GM21515 (cell line): ENCODE measurements at regions not wholly inside any gene's neighbourhood (a gene's known extent, or its start where the extent isn't known, plus 50 kb on each side); places are given as distances from the start of the nearest gene placed in this dataset.
"Not testable (repeated sequence)": the region's sequence is repeated elsewhere in the genome, so short reads cannot be mapped to it uniquely, and the experiment has no call there.

Experiments used
- ATAC-seq: cut with Tn5 transposase; IDR thresholded peaks from one replicate; pipeline ENCODE4 v1.9.1; 2021; ENCODE audit not compliant: unreplicated experiment

DNA sequence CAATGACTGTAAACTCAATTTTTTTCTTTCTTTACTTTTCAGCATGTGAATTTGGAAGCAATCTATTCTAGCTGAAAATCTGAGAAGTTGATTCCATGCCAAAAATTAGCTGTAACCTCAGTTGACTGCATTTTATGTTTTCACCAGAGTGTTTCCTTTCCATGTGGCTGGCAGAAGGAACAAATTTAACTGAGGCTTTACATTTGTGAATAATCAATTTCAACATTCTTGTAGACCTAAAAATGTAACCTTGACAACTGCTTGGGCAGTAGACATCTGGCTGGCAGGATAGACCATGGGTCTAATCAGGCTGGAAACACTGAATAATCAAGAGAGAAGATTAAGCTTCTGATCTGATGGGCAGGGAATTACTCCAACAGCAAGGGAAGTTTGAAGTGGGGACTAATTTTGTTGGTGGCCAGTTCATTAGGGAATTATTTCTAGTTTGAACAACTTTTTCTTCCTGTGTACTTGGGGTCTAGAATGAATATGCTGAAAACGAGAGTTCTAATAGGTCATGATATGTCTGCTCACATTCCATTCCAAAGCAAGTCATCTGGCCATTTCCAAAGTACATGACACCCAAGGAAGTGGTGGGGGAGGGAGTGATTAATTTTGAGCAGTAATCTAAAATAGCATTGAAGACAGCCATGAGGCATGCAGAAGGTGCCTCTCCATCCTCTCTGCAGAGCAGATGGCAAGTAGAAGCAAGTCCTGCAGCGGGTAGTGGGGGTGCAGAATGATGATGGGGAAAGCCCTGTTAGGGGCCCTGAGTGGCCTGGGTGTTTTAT lies 68.2 kb downstream of the ATP23 start:
- ATAC-seq = no peak

DNA sequence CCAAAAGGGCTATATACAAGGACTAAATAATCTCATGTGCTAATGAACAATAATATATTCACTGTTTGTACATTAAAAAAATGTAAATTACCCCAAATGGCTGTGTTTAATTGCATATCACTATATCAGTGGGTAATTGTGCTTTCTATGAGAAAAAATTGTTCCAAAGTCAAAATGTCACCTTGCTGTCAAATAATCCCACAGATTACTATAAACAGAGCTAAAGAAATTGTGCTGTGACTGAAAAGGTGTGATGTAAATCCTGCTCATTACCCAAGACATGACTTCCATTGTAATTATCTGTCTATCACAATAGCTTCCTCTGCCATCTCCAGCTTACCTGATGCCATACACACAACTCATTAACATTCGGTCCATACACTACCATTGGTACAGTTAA lies 70.3 kb downstream of the ATP23 start:
- ATAC-seq = no peak

DNA sequence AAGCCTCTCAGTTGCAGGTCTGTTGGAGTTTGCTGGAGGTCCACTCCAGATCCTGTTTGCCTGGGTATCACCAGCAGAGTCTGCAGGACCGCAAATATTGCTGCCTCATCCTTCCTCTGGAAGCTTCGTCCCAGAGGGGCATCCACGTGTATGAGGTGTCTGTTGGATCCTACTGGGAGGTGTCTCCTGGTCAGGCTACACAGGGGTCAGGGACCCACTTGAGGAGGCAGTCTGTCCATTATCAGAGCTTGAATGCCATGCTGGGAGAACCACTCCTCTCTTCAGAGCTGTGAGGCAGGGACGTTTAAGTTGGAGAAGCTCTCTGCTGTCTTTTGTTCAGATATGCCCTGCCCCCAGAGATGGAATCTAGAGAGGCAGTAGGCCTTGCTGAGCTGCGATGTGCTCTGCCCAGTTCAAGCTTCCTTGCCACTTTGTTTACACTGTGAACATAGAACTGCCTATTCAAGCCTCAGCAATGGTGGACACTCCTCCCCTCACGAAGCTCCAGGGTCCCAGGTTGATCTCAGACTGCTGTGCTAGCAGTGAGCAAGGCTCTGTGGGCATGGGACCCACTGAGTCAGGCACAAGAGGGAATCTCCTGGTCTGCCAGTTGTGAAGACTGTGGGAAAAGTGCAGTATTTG lies 81.1 kb downstream of the ATP23 start:
- ATAC-seq = not testable (repeated sequence)

DNA sequence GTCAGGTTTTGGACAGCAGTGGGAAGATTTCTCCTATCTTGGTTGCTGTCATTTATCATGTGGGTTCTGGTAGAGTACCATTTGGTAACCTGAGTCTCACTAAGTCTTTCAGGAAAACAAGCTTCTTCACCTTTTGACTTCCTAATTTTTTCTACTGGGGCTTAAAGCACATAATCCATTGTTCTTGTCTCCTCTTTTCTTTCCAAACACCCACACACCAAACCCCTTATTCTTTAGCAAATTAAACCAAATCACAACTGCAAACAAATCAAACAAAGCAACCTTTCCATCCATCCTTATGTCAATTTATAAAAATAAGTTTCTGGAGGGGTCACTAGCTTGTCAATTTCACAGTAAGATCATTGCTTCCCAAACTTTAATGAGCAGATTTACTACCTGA lies 84.1 kb downstream of the ATP23 start:
- ATAC-seq = no peak

DNA sequence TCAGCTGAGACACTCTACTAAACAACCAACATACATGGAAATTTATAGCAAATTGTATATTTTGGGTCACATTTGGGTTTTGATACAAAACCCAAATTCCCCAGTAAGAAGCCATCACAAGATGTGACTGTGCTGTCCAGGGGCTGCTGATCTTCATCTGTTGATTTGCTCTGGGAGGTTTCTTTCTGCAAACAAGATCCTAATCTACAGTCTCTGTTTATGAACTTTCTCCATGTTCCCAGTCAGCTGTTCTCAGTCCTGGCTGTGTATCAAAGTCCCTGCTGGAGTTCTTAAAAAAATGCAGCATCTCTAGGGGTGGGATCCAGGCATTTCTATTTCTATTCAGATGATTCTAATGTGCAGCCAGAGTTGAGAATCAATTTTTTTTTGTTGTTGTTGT lies 85.1 kb downstream of the ATP23 start:
- no peak for ATAC-seq

DNA sequence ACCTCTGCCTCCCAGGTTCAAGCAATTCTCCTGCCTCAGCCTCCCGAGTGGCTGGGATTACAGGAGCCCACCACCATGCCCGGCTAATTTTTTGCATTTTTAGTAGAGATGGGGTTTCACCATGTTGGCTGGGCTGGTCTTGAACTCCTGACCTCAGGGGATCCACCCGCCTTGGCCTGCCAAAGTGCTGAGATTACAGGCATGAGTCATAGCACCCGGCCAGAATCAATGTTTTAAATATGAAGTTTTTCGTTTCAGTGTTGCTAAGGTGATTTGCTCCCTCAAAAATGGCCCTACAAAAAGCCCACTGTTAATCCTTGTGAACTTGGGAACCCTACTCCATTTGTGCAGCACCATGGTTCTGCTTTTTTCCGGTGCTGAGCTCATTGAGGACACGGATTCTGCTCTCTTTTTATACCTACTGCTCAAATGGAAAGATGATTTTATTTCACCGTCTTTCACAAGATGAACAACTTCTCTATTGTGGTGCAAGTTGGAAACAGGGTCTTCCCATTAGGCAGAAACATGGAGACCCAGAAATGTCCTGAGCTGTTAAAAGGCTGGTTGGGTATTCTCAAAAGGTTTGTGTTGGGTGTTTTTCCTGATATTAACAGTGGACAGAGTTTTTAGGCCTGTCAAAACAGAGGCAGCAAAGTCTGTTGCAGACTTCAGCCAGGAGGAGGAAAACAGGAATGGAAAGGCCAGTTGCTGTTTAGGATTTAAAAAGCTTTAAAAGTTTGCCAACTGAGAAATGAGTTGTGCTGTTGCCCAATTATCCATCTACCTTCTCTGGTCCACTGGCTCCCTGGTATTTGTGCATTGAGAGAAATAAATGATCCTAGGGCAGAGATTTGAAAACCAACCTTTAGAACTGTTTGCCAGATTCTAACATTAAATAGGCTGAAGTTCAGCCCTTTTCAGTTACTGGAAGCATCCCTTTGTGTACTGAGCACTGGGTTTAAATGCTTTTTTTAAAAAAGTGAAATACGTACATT lies 85.8 kb downstream of the ATP23 start:
- no peak for ATAC-seq

DNA sequence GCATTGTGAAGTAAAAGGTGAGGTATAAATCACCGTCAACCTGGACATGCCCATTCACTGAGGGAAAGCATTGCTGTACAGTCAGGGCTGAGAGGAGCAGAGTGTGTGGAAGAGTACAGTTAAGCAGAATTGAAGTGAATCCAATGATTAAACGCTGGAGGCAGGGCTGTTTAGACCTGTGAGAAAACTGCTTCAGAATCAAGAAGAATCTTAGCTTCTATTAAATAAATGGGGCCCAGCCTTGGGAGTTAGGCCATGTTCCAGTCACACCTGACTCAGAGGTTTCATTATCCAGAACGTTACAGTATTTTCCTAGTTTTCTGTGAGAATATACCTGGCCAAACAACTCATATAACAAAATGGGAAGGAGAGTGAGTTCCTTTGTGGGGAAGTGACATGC lies 86.9 kb downstream of the ATP23 start:
- ATAC-seq = no peak

DNA sequence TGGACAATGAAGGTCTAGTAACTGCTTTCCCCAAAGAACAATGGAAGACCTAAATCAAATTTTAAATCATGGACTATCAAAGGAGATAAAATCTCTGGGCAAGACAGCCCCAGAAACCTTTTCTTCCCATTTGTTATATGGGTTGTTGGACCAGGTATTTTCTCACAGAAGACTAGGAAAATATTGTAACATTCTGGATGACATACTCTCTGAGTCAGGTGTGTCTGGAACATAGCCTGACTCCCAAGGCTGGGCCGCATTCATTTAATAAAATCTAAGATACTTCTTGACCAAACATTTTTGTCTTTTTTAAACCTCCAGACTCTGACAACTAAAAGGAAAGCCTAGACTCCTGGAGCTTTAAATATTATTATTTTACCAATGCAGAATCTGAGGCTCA lies 87.9 kb downstream of the ATP23 start:
- no peak for ATAC-seq

DNA sequence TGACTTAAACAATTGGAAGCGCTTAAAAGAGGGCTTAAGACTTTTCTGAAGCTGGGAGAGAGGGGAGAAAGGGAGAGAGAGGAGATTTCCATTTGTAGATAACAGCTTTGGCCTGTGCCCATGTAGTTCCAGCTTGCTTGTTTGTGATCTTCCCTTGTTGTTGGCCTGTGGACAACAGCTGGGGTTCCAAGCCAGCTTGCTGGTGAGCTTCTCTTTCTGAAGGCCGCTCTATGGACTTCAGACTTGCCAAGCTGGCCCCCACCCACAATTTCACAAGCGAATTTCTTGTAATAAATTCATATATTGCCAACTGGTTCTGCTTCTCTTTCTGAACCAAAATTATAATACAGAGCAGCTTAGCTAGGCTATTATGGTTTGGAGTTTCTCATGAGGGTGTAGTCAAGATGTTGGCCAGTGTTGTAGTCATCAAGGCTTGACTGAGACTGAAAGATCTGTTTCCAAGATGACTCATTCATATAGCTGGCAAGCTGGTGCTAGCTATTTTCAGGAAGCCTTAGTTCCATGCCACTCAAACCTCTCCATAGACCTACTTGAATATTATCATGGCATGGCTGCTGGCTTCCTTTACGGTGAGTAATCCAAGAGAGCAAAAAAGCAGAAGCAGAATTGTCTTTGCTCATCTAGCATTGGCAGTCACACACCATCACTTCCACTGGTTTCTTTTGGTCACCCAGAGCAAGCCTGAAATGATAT lies 89.4 kb downstream of the ATP23 start:
- ATAC-seq = no peak

DNA sequence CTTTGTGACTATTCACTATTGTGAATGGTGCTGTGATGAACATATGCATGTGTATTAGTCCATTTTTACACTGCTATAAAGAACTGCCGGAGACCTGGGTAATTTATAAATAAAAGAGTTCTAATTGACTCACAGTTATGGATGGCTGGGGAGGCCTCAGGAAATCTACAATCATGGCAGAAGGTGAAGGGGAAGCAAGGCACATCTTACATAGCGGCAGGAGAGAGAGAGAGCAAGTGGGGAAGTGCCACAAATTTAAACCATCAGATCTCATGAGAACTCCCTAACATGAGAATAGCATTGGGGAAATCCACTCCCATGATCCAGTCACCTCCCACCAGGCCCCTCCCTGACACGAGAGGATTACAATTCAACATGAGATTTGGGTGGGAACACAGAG lies 90.8 kb downstream of the ATP23 start:
- ATAC-seq = no peak

DNA sequence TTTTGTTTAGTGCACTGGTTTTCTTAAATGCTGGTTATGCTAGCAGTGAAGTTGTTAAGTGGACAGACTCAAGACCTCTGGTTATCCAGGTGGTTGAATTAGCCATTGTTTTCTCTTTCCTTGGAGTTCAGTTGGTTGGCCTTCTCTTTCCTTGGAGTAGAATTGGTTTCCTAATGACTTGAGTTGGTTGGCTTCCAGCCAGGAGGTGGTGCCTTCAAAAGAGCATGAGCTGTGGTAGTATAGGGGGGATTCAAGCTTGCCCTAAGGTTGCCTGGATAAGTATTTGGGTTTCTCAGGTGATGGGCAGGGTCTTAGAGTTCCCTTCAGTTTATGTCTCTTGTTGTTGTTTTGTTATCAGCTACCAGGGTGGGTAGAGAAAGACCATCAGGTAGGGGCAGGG lies 92.5 kb downstream of the ATP23 start:
- no peak for ATAC-seq

DNA sequence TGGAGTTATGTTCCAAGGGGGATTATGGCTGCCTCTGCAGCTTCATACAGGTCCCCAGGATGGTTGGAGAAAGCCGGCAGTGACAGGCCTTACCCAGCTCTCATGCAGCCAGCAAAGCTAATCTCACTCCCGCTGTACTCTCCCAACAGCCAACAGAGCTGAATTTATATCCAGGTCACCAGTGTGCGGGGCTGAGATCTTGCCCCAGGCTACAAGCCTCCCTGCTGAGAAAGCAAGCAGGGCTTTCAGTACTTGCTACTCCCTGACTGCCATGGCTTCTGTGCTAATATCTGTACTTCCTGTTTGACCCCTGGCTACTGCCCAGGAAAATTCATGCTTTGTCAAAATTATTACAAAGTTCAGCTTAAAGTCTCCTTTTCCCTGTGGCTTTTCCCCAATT lies 92.9 kb downstream of the ATP23 start:
- ATAC-seq = no peak

DNA sequence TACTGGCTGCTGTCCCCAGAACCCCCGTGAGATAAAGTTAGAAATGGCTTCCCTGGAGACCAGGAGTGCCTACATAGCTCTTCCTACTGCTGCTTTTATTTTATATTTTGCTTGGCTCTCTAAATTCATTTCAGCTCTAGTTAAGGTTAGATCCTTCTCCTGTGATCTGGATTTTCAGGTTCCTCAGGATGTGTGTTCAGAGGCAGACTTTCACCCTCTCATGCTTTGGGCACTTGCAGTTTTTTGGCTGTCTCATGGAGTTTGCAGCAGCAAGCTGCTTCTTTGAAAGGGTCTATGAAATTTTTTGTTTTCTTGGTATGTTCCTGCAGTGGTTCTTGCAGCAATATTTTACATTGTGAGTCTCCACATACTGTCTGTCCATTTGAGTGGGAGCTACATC lies 93.3 kb downstream of the ATP23 start:
- ATAC-seq = no peak

DNA sequence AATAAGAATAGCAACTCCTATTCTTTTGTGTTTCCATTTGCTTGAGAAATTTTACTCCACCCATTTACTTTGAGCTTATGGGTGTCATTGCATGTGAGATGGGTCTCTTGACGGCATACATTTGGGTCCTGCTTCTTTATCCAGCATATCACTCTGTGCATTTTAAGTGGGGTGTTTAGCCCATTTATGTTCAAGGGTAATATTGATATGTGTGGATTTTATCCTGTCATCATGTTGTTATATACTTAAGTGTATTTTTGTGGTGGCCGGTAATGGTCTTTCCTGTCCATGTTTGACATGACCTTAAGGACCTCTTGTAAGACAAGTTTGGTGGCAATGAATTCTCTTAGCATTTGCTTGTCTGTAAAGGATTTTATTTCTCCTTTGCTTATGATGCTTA lies 100.1 kb downstream of the ATP23 start:
- ATAC-seq = no peak

DNA sequence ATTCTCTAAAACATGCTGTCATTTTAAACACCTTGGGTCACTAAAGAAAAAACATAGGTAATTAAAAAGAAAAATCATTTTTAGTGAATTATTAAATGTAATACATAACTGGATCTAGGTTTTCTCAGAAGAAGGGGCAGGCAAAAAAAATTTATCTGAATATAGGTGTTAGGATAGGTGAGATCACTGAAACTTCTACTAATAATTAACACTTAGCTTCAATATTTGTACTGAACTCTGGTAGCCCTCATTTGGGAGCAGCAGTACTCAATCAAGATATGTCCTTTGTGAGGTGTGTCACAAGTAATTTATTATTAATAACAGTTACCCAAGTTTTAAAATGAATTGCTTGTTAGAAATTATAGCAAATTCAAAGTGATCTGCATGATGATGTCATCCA lies 103.6 kb downstream of the ATP23 start:
- no peak for ATAC-seq

DNA sequence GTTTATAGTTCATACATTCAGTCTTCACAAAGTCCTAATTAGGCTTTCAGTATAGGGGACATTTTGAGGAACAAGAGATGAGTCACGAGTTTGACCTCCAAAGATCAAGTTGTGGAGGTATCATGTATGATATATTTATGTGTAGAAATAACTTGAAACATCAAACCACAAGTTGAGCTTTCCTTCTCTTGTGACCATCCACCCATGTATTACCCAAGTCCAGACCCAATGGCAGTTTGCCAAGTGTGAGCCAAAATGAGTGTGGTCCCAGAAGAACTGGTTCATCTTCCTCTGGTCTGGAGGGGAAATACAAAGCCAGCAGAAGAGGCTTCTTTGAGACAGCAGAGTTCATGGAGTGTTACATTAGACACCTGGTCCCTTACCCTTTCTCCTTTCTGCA lies 104.9 kb downstream of the ATP23 start:
- ATAC-seq = no peak

DNA sequence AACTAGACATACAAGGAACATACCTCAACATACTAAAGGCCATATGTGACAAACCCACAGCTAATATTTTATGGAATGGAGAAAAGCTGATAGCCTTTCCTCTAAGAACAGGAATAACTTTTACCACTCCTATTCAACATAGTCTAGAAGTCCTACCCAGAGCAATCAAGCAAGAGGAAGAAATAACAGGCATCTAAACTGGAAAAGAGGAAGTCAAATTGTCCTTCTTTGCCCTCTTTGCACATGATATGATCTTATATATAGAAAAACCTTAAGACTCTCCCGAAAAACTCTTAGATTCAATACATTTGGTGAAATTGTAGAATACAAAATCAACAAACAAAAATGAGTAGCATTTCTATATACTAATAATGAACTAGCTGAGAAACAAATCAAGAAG lies 110.0 kb downstream of the ATP23 start:
- ATAC-seq = no peak

DNA sequence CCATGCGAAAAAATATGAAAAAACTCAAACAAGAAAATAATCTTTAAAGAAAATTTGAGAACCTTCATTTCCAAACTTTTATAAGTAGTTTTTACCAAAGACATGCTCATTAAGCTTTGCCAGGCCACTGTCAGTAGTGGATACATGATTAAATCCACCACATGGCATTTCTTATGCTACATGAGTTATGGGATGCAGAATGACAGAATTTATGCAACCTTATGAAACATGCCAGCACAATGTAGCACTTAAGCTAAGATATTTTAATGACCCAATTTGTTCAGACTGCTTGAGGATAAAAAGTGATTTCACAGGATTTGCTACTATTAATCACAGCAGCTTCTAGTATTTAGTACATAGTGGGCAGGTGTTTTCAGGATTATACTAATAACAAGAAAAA lies 123.3 kb downstream of the ATP23 start:
- no peak for ATAC-seq

DNA sequence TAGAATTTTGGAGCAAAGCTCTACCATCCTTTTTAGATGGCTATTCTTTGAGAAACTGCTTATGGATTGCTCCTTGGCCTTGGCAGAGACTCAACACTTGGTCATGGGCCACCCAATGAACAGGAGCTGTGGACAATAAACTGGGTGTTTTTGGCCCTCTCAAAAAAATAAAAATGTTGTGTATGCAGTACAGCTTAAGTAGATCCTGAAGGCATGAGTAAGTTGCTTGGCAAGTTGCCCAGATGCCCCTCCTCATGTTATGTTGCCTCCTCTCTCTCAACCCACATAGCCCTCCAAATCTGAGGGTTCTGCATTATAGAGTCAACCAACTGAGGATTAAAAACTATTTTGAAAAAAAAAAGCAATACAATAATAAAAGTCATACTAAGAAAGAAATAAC lies 124.9 kb downstream of the ATP23 start:
- no peak for ATAC-seq

DNA sequence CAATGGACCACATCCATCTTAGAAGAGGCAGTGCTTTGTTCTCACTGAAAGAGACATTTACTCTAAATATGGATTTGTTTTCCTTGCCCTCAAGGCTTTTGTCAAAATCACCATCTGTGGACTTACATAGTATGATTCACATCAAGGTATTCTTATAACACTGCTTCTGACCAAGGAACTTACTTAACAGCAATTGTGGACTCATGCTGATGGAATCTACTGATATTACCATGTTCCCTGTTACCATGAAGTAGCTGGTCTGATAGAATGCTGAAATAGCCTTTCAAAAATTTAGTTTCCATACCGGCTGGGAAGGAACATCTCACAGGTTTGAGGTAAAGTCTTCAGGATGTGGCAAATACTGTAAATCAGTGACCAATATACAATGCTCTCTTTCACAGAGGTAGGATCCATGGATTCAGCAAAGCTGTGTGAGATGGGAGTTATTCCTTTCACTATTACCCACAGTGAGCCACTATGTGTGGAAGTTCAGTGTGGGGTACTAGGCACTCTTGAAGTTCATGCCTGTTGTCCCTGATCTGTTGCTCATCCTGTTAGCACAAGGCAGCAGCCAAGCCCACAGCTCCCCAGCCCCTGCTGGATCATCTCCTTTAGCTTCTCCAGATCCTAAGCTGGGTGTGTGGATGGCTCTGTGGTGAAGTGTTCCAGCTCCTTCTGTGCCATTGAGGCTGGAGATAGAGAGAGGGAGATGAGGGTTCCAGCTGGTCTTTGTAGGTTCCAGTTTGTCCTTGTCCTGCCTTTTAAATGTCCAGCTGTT lies 126.4 kb downstream of the ATP23 start:
- no peak for ATAC-seq
